ENCODE measurements at regions not wholly inside any gene's neighbourhood (a gene's known extent, or its start where the extent isn't known, plus 50 kb on each side); places are given as distances from the start of the nearest gene placed in this dataset.

GRCh38 chr21:32130031-32130891, 148.6 kb downstream of the MIS18A start:
- TF ChIP-seq CTCF (IDR thresholded peaks at IDR 0.05; ENCODE audit: low read length) (no peak), EZH2phosphoT487 (IDR thresholded peaks at IDR 0.05; ENCODE audit: low read length) (no peak)

Measured in MM.1S (cell line).